ENCODE measurements at regions not wholly inside any gene's neighbourhood (a gene's known extent, or its start where the extent isn't known, plus 50 kb on each side); places are given as distances from the start of the nearest gene placed in this dataset.

DNA sequence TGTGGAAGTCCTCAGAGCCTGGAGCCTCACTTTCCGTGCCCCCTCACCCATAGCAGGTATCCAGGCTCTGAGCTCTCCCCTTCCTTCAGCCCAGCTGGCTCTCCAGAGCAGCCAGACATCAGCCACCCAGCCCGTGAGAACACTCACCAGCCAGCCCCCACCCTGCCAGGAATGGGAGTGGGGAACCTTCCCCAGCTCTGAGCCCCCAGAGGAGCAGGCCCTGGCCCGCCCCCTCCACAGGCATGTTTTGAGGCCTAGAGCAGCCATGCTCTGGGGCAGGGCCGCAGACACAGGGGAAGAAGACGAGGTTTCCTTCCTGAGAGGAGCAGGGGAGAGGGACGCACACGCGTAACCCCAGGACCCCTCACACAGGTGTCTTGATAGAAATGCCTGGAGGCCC is 70.0 kb upstream of the COL13A1 start:
- TF ChIP-seq POLR2A (IDR thresholded peaks at IDR 0.05) (no peak), CTCF (IDR thresholded peaks at IDR 0.05) (no peak)

All from vagina (tissue), 2 donors.